PC-3 (cell line): ENCODE measurements at regions not wholly inside any gene's neighbourhood (a gene's known extent, or its start where the extent isn't known, plus 50 kb on each side); places are given as distances from the start of the nearest gene placed in this dataset.

Experiments
- EZH2 ChIP-seq: fragments of 300-600 bp; sonication (generic); IDR thresholded peaks from one replicate; pipeline ENCODE4 v1.6.1; 2017; ENCODE audit warnings: antibody characterized with exemption, mild to moderate bottlenecking, low read length; ENCODE audit not compliant: unreplicated experiment
- EZH2phosphoT487 ChIP-seq: fragments of 300-600 bp; sonication (generic); IDR thresholded peaks from 2 replicates; pipeline ENCODE4 v1.6.1; 2018; ENCODE audit warnings: mild to moderate bottlenecking, antibody characterized with exemption, low read length, borderline replicate concordance
- TF ChIP-seq, protein P1 (sequence below): fragments of 300-600 bp; sonication (generic); conservative IDR thresholded peaks from 2 replicates; pipeline ENCODE4 v1.5.1; 2017; ENCODE audit warnings: antibody characterized with exemption, low read depth, mild to moderate bottlenecking, low read length

DNA sequence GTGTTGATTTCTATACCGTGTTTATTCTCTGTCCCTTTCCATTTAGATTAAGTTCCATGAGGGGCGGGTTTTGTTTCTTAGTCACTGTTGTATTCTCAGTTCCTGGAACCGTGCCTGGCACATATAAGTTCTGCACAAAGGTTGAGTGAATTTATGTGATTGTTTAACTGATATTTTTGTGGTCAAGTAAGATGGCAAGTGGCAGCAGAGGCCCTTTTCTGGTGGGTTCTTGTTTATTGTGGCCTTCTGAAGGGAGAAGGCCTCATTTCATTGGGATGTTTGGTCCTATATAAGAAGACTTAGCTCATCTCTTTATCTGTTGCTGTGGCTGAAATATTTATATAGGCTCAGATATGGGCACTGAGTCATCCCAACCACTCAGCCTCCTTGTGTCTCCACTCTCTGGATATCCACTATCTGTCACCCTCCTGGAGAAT, 262.5 kb downstream of the PSAT1 start:
- TF ChIP-seq, protein P1, sequence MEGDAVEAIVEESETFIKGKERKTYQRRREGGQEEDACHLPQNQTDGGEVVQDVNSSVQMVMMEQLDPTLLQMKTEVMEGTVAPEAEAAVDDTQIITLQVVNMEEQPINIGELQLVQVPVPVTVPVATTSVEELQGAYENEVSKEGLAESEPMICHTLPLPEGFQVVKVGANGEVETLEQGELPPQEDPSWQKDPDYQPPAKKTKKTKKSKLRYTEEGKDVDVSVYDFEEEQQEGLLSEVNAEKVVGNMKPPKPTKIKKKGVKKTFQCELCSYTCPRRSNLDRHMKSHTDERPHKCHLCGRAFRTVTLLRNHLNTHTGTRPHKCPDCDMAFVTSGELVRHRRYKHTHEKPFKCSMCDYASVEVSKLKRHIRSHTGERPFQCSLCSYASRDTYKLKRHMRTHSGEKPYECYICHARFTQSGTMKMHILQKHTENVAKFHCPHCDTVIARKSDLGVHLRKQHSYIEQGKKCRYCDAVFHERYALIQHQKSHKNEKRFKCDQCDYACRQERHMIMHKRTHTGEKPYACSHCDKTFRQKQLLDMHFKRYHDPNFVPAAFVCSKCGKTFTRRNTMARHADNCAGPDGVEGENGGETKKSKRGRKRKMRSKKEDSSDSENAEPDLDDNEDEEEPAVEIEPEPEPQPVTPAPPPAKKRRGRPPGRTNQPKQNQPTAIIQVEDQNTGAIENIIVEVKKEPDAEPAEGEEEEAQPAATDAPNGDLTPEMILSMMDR: no peak
- no peak for TF ChIP-seq EZH2
- no peak for TF ChIP-seq EZH2phosphoT487
